ENCODE measurements at regions not wholly inside any gene's neighbourhood (a gene's known extent, or its start where the extent isn't known, plus 50 kb on each side); places are given as distances from the start of the nearest gene placed in this dataset.
A peak's percentile ranks its signal among the peaks of the same experiment; 100 is the strongest.

- no peaks in the 10 kb centered on the region for H4K20me1 ChIP-seq (ENCODE audit: insufficient read depth, low read length)
Observed at GRCh38 chr17:53626286-53626685, 196.4 kb upstream of the KIF2B start.

More at GRCh38 chr17:53626286-53626685, 196.4 kb upstream of the KIF2B start:
- Histone ChIP-seq H4K8ac (ENCODE audit: low read depth in 2 of 2, low read length in 2 of 2) (no peak overlapping the region), H3K23ac (ENCODE audit: low read depth, low read length) (no peak overlapping the region), H2AK9ac (replicated peaks; ENCODE audit: low read depth, low read length, poor library complexity) (no peak overlapping the region), H3K36me3 (ENCODE audit: control insufficient read depth, insufficient read depth, low read length) (no peaks in the 10 kb centered on the region), H2BK5ac (ENCODE audit: low read depth, low read length, poor library complexity, severe bottlenecking) (no peak overlapping the region), H3K9me3 (ENCODE audit: control insufficient read depth, insufficient read depth, low read length) (peaks cover 2% of the 10 kb centered on the region; the same call in 1 of the 2 replicates), H3K27ac (ENCODE audit: insufficient read depth, low read length) (no peak overlapping the region), H3K56ac (ENCODE audit: extremely low read depth, insufficient read depth, low read length) (no peak overlapping the region), H3K9ac (ENCODE audit: low read depth, low read length) (no peak overlapping the region), H3K27me3 (ENCODE audit: control insufficient read depth, insufficient read depth, low read length) (no peaks in the 10 kb centered on the region), H2BK120ac (ENCODE audit: low read depth, low read length) (no peak overlapping the region), H3K18ac (ENCODE audit: low read depth, low read length) (no peak overlapping the region), H3K14ac (replicated peaks; ENCODE audit: low read depth, low read length) (no peak overlapping the region), H2BK15ac (ENCODE audit: low read depth, low read length) (no peak overlapping the region), H2BK20ac (ENCODE audit: low read depth, low read length) (no peak overlapping the region), H3K9me1 (ENCODE audit: insufficient read depth, low read length) (no peaks in the 10 kb centered on the region), H2AK5ac (ENCODE audit: low read depth, low read length) (no peak overlapping the region), H3K4me1 (ENCODE audit: control insufficient read depth, insufficient read depth, low read length) (no peaks in the 10 kb centered on the region), H3K79me1 (ENCODE audit: low read depth in 1 of 2, low read length in 2 of 2) (no peaks in the 10 kb centered on the region), H2AFZ (replicated peaks; ENCODE audit: low read length, poor library complexity) (no peak overlapping the region), H3K4me2 (ENCODE audit: low read depth, low read length) (no peak overlapping the region), H3K4ac (ENCODE audit: low read depth, low read length) (no peak overlapping the region), H4K91ac (ENCODE audit: insufficient read depth, low read depth, low read length) (no peak overlapping the region), H3K4me3 (ENCODE audit: insufficient read depth, low read depth, low read length) (no peak overlapping the region), H4K5ac (ENCODE audit: low read depth, low read length) (no peak overlapping the region)
- CTCF ChIA-PET: no interaction called here
- POLR2A ChIA-PET (ENCODE audit: unreplicated experiment): no interaction called here
- no CpG with 5 or more reads among the region's 1 CpG for WGBS, 2 experiments (ENCODE audit: extremely low coverage in 2 of 2, insufficient read length in 1 of 2)
- dilution Hi-C loops (cut with HindIII; ENCODE audit: low sequenced_read_pairs, unreplicated experiment): no loop called here
- no TSS peak for BruUV-seq (replicated peaks)
- TF ChIP-seq FOS (IDR thresholded peaks at IDR 0.05; ENCODE audit: low read depth, low read length) (peak; percentile 68; the same call in 1 of the 2 replicates), MAZ (IDR thresholded peaks at IDR 0.05; ENCODE audit: borderline replicate concordance, low read depth, low read length) (no peak), BHLHE40 (IDR thresholded peaks at IDR 0.05; ENCODE audit: low read depth, low read length) (no peak), CTCF (conservative IDR thresholded peaks at IDR 0.05; ENCODE audit: low read depth, low read length) (no peak), CEBPB (IDR thresholded peaks at IDR 0.05; ENCODE audit: low read depth, low read length) (peak; percentile 57; the same call in 1 of the 2 replicates), USF2 (IDR thresholded peaks at IDR 0.05; ENCODE audit: low read depth, low read length) (no peak), MAFK (IDR thresholded peaks at IDR 0.05; ENCODE audit: low read depth, low read length) (no peak)
- intact Hi-C loops (cut with micrococcal nuclease): loop anchor here (5.0 kb wide), 1 partner anchor 96 kb away; no protein-coding TSS in a partner anchor
- ATAC-seq (ENCODE audit: low read depth): no peak
- peak; percentile 67 for DNase-seq
- in situ Hi-C loops (cut with MboI; ENCODE audit: low sequenced_read_pairs): no loop called here

Measured in IMR-90 (cell line).